Neural crest cell (in vitro differentiated cells): ENCODE measurements at regions not wholly inside any gene's neighbourhood (a gene's known extent, or its start where the extent isn't known, plus 50 kb on each side); places are given as distances from the start of the nearest gene placed in this dataset.

Experiments used
- DNase-seq: peaks from one replicate; pipeline ENCODE4 v3.0.0; 2021; ENCODE audit warnings: low read depth, mixed read lengths, low spot score
- H3K27ac Mint-ChIP-seq: one replicate; pipeline ENCODE4 v1.8.0; 2021; ENCODE audit warnings: mild to moderate bottlenecking, mixed read lengths; ENCODE audit not compliant: unreplicated experiment
- H3K27me3 Mint-ChIP-seq: 2 replicates; pipeline ENCODE4 v1.8.0; 2021; ENCODE audit warnings: low read depth, mild to moderate bottlenecking, mixed read lengths
- H3K36me3 Mint-ChIP-seq: 2 replicates; pipeline ENCODE4 v1.8.0; 2021; ENCODE audit warnings: low read depth, mild to moderate bottlenecking, mixed read lengths
- H3K4me1 Mint-ChIP-seq: 2 replicates; pipeline ENCODE4 v1.8.0; 2021; ENCODE audit warnings: mixed read lengths
- H3K4me3 Mint-ChIP-seq: one replicate; pipeline ENCODE4 v1.8.0; 2021; ENCODE audit warnings: mild to moderate bottlenecking, mixed read lengths
- H3K9me3 Mint-ChIP-seq: 2 replicates; pipeline ENCODE4 v1.8.0; 2021; ENCODE audit warnings: mixed read lengths
- CTCF ChIP-seq: fragments of 200-600 bp; sonication (generic); conservative IDR thresholded peaks from 2 replicates; pipeline ENCODE4 v1.5.0; 2021; ENCODE audit warnings: antibody characterized with exemption, mild to moderate bottlenecking

- H3K4me1 Mint-ChIP-seq = no peaks in the 10 kb centered on the region
Observed at GRCh38 chr7:89927762-89928161, 226.5 kb upstream of the STEAP1 start.

GRCh38 chr7:89928451-89928850 is 225.8 kb upstream of the STEAP1 start:
- H3K4me3 Mint-ChIP-seq = no peak overlapping the region
- H3K27ac Mint-ChIP-seq = no peak overlapping the region
- DNase-seq = no peak
- H3K36me3 Mint-ChIP-seq = no peaks in the 10 kb centered on the region
- no peak for TF ChIP-seq CTCF
- H3K27me3 Mint-ChIP-seq = no peaks in the 10 kb centered on the region
- H3K9me3 Mint-ChIP-seq = no peaks in the 10 kb centered on the region
- H3K4me1 Mint-ChIP-seq = no peaks in the 10 kb centered on the region

More at GRCh38 chr7:89927762-89928161, 226.5 kb upstream of the STEAP1 start:
- H3K27me3 Mint-ChIP-seq = no peaks in the 10 kb centered on the region
- no peak overlapping the region for H3K4me3 Mint-ChIP-seq
- no peak for DNase-seq
- no peak overlapping the region for H3K27ac Mint-ChIP-seq
- H3K36me3 Mint-ChIP-seq = no peaks in the 10 kb centered on the region
- no peak for TF ChIP-seq CTCF
- no peaks in the 10 kb centered on the region for H3K9me3 Mint-ChIP-seq

- Mint-ChIP-seq H3K27me3 (no peaks in the 10 kb centered on the region), H3K4me3 (no peak overlapping the region), H3K36me3 (peaks cover 2% of the 10 kb centered on the region), H3K27ac (no peak overlapping the region), H3K4me1 (no peaks in the 10 kb centered on the region), H3K9me3 (peaks cover 3% of the 10 kb centered on the region)
- TF ChIP-seq CTCF = no peak
- DNase-seq = no peak
Observed at GRCh38 chr7:89934101-89934500, 220.2 kb upstream of the STEAP1 start.

- no peak for DNase-seq
- Mint-ChIP-seq H3K36me3 (no peaks in the 10 kb centered on the region), H3K9me3 (no peaks in the 10 kb centered on the region), H3K27ac (no peak overlapping the region), H3K27me3 (no peaks in the 10 kb centered on the region), H3K4me1 (no peaks in the 10 kb centered on the region), H3K4me3 (no peak overlapping the region)
- TF ChIP-seq CTCF = no peak
Observed at GRCh38 chr7:89943525-89944050, 210.7 kb upstream of the STEAP1 start.

GRCh38 chr7:89958525-89959068 is 195.7 kb upstream of the STEAP1 start:
- Mint-ChIP-seq H3K36me3 (no peaks in the 10 kb centered on the region), H3K27me3 (no peaks in the 10 kb centered on the region), H3K4me1 (no peaks in the 10 kb centered on the region), H3K4me3 (no peak overlapping the region), H3K9me3 (peaks cover 12% of the 10 kb centered on the region), H3K27ac (no peak overlapping the region)
- no peak for TF ChIP-seq CTCF
- no peak for DNase-seq
